ENCODE measurements at regions not wholly inside any gene's neighbourhood (a gene's known extent, or its start where the extent isn't known, plus 50 kb on each side); places are given as distances from the start of the nearest gene placed in this dataset.

- no peak overlapping the region for H3K27ac Mint-ChIP-seq
- H3K36me3 Mint-ChIP-seq, result no peaks in the 10 kb centered on the region
- Histone ChIP-seq H3K4me2 (peak overlapping the region; percentile 22), H3K36me3 (no peaks in the 10 kb centered on the region), H3K27ac (no peak overlapping the region), H3K79me2 (ENCODE audit: low read depth) (no peaks in the 10 kb centered on the region), H3K4me1 (peaks cover 12% of the 10 kb centered on the region), H3K9me3 (ENCODE audit: low read depth) (no peaks in the 10 kb centered on the region), H3F3A (ENCODE audit: low read depth) (no peaks in the 10 kb centered on the region), H4K20me1 (ENCODE audit: low read depth) (no peaks in the 10 kb centered on the region), H2AFZ (replicated peaks) (peak overlapping the region; percentile 24), H3K9ac (no peak overlapping the region), H3K4me3 (no peak overlapping the region), H3K27me3 (no peaks in the 10 kb centered on the region)
- no peaks in the 10 kb centered on the region for H3K27me3 Mint-ChIP-seq (ENCODE audit: insufficient read depth, low read depth)
- no peak overlapping the region for H3K4me3 Mint-ChIP-seq
- peak; percentile 31 for DNase-seq (ENCODE audit: low spot score)
- TF ChIP-seq EZH2 (IDR thresholded peaks at IDR 0.05), result no peak
- peaks cover 5% of the 10 kb centered on the region for H3K4me1 Mint-ChIP-seq
- H3K9me3 Mint-ChIP-seq, result no peaks in the 10 kb centered on the region
Measured at GRCh38 chr15:35936284-35936683, 390.3 kb upstream of the DPH6 start.

- H3K4me3 Mint-ChIP-seq, result no peak overlapping the region
- Histone ChIP-seq H3K4me2 (no peak overlapping the region), H3K9ac (no peak overlapping the region), H3K4me3 (no peak overlapping the region), H3K36me3 (no peaks in the 10 kb centered on the region), H4K20me1 (ENCODE audit: low read depth) (no peaks in the 10 kb centered on the region), H3F3A (ENCODE audit: low read depth) (no peaks in the 10 kb centered on the region), H3K4me1 (peaks cover 12% of the 10 kb centered on the region), H3K27ac (no peak overlapping the region), H3K9me3 (ENCODE audit: low read depth) (no peaks in the 10 kb centered on the region), H2AFZ (replicated peaks) (peak overlapping the region; percentile 32), H3K79me2 (ENCODE audit: low read depth) (no peaks in the 10 kb centered on the region), H3K27me3 (no peaks in the 10 kb centered on the region)
- TF ChIP-seq CTCF (IDR thresholded peaks at IDR 0.05) (no peak), EZH2 (IDR thresholded peaks at IDR 0.05) (no peak), EZH2phosphoT487 (IDR thresholded peaks at IDR 0.05) (no peak)
- DNase-seq (ENCODE audit: low spot score), result no peak
- no peaks in the 10 kb centered on the region for H3K36me3 Mint-ChIP-seq
- no peaks in the 10 kb centered on the region for H3K27me3 Mint-ChIP-seq (ENCODE audit: insufficient read depth, low read depth)
- H3K27ac Mint-ChIP-seq, result no peak overlapping the region
- peaks cover 5% of the 10 kb centered on the region for H3K4me1 Mint-ChIP-seq
- H3K9me3 Mint-ChIP-seq, result no peaks in the 10 kb centered on the region
Measured at GRCh38 chr15:35937380-35937779, 391.4 kb upstream of the DPH6 start.

GRCh38 chr15:35944945-35945585 lies 399.1 kb upstream of the DPH6 start:
- no peak for TF ChIP-seq EZH2phosphoT487 (IDR thresholded peaks at IDR 0.05)
- TF ChIP-seq EZH2 (IDR thresholded peaks at IDR 0.05), result no peak
- TF ChIP-seq CTCF (IDR thresholded peaks at IDR 0.05), result no peak
- peak; percentile 21 for DNase-seq (ENCODE audit: low spot score)
- no peak overlapping the region for H3K4me3 Mint-ChIP-seq
- Histone ChIP-seq H3K9ac (no peak overlapping the region), H3K4me2 (no peak overlapping the region), H3K27me3 (no peaks in the 10 kb centered on the region), H3K9me3 (ENCODE audit: low read depth) (no peaks in the 10 kb centered on the region), H3K4me1 (peaks cover 4% of the 10 kb centered on the region), H3K27ac (no peak overlapping the region), H2AFZ (replicated peaks) (no peak overlapping the region), H3K79me2 (ENCODE audit: low read depth) (no peaks in the 10 kb centered on the region), H3F3A (ENCODE audit: low read depth) (no peaks in the 10 kb centered on the region), H3K4me3 (no peak overlapping the region), H4K20me1 (ENCODE audit: low read depth) (no peaks in the 10 kb centered on the region), H3K36me3 (no peaks in the 10 kb centered on the region)
- H3K36me3 Mint-ChIP-seq, result no peaks in the 10 kb centered on the region
- no peaks in the 10 kb centered on the region for H3K9me3 Mint-ChIP-seq
- no peaks in the 10 kb centered on the region for H3K4me1 Mint-ChIP-seq
- no peak overlapping the region for H3K27ac Mint-ChIP-seq
- H3K27me3 Mint-ChIP-seq (ENCODE audit: insufficient read depth, low read depth), result peaks cover 6% of the 10 kb centered on the region

- H3K27me3 Mint-ChIP-seq (ENCODE audit: insufficient read depth, low read depth), result peaks cover 8% of the 10 kb centered on the region
- H3K36me3 Mint-ChIP-seq, result no peaks in the 10 kb centered on the region
- no peaks in the 10 kb centered on the region for H3K4me1 ChIP-seq
- no peak overlapping the region for H3K4me3 ChIP-seq
- no peaks in the 10 kb centered on the region for H3K36me3 ChIP-seq
- H3K27ac Mint-ChIP-seq, result no peak overlapping the region
- peaks cover 6% of the 10 kb centered on the region for H3K4me1 Mint-ChIP-seq
- H3K4me3 Mint-ChIP-seq, result no peak overlapping the region
- no peaks in the 10 kb centered on the region for H3K27me3 ChIP-seq
- H3K9me3 ChIP-seq (ENCODE audit: low read depth), result no peaks in the 10 kb centered on the region
- no peak for TF ChIP-seq EZH2 (IDR thresholded peaks at IDR 0.05)
- no peak for TF ChIP-seq CTCF (IDR thresholded peaks at IDR 0.05)
- no peak for TF ChIP-seq EZH2phosphoT487 (IDR thresholded peaks at IDR 0.05)
- DNase-seq (ENCODE audit: low spot score), result no peak
- no peak overlapping the region for H3K27ac ChIP-seq
- H2AFZ ChIP-seq (replicated peaks), result no peak overlapping the region
- H3K79me2 ChIP-seq (ENCODE audit: low read depth), result no peaks in the 10 kb centered on the region
- no peak overlapping the region for H3K9ac ChIP-seq
- no peaks in the 10 kb centered on the region for H3K9me3 Mint-ChIP-seq
- no peaks in the 10 kb centered on the region for H3F3A ChIP-seq (ENCODE audit: low read depth)
- H3K4me2 ChIP-seq, result no peak overlapping the region
- H4K20me1 ChIP-seq (ENCODE audit: low read depth), result no peaks in the 10 kb centered on the region
Measured at GRCh38 chr15:35953424-35953823, 407.5 kb upstream of the DPH6 start.

All from neural progenitor cell (in vitro differentiated cells).